ENCODE measurements at regions not wholly inside any gene's neighbourhood (a gene's known extent, or its start where the extent isn't known, plus 50 kb on each side); places are given as distances from the start of the nearest gene placed in this dataset.

GRCh38 chrX:28408017-28408723 lies 179.1 kb upstream of the IL1RAPL1 start:
- Histone ChIP-seq H4K20me1 (ENCODE audit: insufficient read depth, low read length) (no peaks in the 10 kb centered on the region), H3K36me3 (replicated peaks in 1 of 2; ENCODE audit: control insufficient read depth in 1 of 2, insufficient read depth in 2 of 2, low read length in 2 of 2) (no peaks in the 10 kb centered on the region), H3K9me3 (ENCODE audit: low read length) (peaks cover 16% of the 10 kb centered on the region), H3K27ac (ENCODE audit: extremely low read length, insufficient read depth, low read length) (no peak overlapping the region), H3K4me3 (replicated peaks in 1 of 3; ENCODE audit: insufficient read depth in 1 of 3, low read depth in 2 of 3, low read length in 3 of 3) (no peak overlapping the region), H3K9ac (ENCODE audit: insufficient read depth, low read depth, low read length) (no peak overlapping the region), H3K27me3 (ENCODE audit: control insufficient read depth in 1 of 2, insufficient read depth in 2 of 2, low read length in 2 of 2) (no peaks in the 10 kb centered on the region), H2AFZ (ENCODE audit: low read length) (no peak overlapping the region), H3K4me2 (ENCODE audit: low read depth, low read length) (no peak overlapping the region), H3K4me1 (ENCODE audit: insufficient read depth, low read length) (no peaks in the 10 kb centered on the region), H3K79me2 (ENCODE audit: insufficient read depth, low read length) (no peaks in the 10 kb centered on the region)
- no peak for TF ChIP-seq ZNF703 (CRISPR knock-in tag; IDR thresholded peaks at IDR 0.05; ENCODE audit: borderline replicate concordance)
- no peak for TF ChIP-seq ZNF678 (CRISPR knock-in tag; IDR thresholded peaks at IDR 0.05)
- TF ChIP-seq IRF9 (CRISPR knock-in tag; IDR thresholded peaks at IDR 0.05; ENCODE audit: borderline replicate concordance) = no peak
- intact Hi-C loops (cut with micrococcal nuclease; ENCODE audit: unreplicated experiment) = no loop called here
- FAIRE-seq (no peak), ATAC-seq (no peak), DNase-seq (ENCODE audit: low spot score) (no peak)
- in situ Hi-C loops (cut with HindIII; ENCODE audit: extremely low pct_ligation_motif_present, low pct_unique_long_range_greater_than_20kb) = no loop called here
- ChIA-PET POLR2A (no interaction called here), CTCF (ENCODE audit: low intra/inter-chr PET ratio, low total read pairs) (no interaction called here)
- BruUV-seq (replicated peaks) = no TSS peak

DNA sequence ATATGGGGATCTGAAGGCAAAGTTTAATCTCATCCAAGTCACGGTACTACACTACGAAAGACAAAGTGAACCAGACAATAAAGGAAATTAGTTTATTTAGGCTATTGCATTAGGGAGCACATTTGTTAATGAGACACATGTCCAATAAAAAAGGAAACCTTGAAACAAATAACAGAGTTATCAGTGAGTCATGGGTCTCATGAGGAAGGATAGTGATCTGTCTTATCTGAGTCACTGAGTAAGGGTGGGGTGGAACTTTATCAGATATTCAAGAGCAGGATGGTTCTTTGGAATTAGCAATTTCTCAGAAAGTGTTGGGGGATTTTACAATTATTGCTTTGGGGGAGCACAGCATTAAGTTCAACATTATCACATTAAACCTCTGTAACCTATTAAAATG lies 188.9 kb upstream of the IL1RAPL1 start:
- no TSS peak for BruUV-seq (replicated peaks)
- Histone ChIP-seq H3K4me1 (ENCODE audit: insufficient read depth, low read length) (no peaks in the 10 kb centered on the region), H3K27me3 (ENCODE audit: control insufficient read depth in 1 of 2, insufficient read depth in 2 of 2, low read length in 2 of 2) (no peaks in the 10 kb centered on the region), H3K79me2 (ENCODE audit: insufficient read depth, low read length) (no peaks in the 10 kb centered on the region), H3K4me3 (replicated peaks in 1 of 3; ENCODE audit: insufficient read depth in 1 of 3, low read depth in 2 of 3, low read length in 3 of 3) (no peak overlapping the region), H3K27ac (ENCODE audit: extremely low read length, insufficient read depth, low read length) (no peak overlapping the region), H3K4me2 (ENCODE audit: low read depth, low read length) (no peak overlapping the region), H3K36me3 (replicated peaks in 1 of 2; ENCODE audit: control insufficient read depth in 1 of 2, insufficient read depth in 2 of 2, low read length in 2 of 2) (no peaks in the 10 kb centered on the region), H2AFZ (ENCODE audit: low read length) (no peak overlapping the region), H3K9me3 (ENCODE audit: low read length) (no peaks in the 10 kb centered on the region; the same call in 1 of the 2 replicates), H3K9ac (ENCODE audit: insufficient read depth, low read depth, low read length) (no peak overlapping the region), H4K20me1 (ENCODE audit: insufficient read depth, low read length) (no peaks in the 10 kb centered on the region)
- CTCF ChIA-PET (ENCODE audit: low intra/inter-chr PET ratio, low total read pairs) = no interaction called here
- FAIRE-seq (no peak), ATAC-seq (no peak), DNase-seq (ENCODE audit: low spot score) (no peak)
- in situ Hi-C loops (cut with HindIII; ENCODE audit: extremely low pct_ligation_motif_present, low pct_unique_long_range_greater_than_20kb) (no loop called here), intact Hi-C loops (cut with micrococcal nuclease; ENCODE audit: unreplicated experiment) (no loop called here)
- POLR2A ChIA-PET = no interaction called here
- WGBS (ENCODE audit: low lambda C conversion rate) = 4% methylated on average over 2 of the region's 2 CpGs
- TF ChIP-seq ETS1 (CRISPR knock-in tag; IDR thresholded peaks at IDR 0.05) = no peak
- TF ChIP-seq MED13 (CRISPR knock-in tag; IDR thresholded peaks at IDR 0.05) = no peak
- TF ChIP-seq, protein P1, sequence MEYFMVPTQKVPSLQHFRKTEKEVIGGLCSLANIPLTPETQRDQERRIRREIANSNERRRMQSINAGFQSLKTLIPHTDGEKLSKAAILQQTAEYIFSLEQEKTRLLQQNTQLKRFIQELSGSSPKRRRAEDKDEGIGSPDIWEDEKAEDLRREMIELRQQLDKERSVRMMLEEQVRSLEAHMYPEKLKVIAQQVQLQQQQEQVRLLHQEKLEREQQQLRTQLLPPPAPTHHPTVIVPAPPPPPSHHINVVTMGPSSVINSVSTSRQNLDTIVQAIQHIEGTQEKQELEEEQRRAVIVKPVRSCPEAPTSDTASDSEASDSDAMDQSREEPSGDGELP (IDR thresholded peaks at IDR 0.05; ENCODE audit: borderline replicate concordance, low read depth) = no peak
- TF ChIP-seq FOXP1 (IDR thresholded peaks at IDR 0.05) = no peak
- TF ChIP-seq FOXP1 (CRISPR knock-in tag; IDR thresholded peaks at IDR 0.05) = no peak
- TF ChIP-seq, protein P2, sequence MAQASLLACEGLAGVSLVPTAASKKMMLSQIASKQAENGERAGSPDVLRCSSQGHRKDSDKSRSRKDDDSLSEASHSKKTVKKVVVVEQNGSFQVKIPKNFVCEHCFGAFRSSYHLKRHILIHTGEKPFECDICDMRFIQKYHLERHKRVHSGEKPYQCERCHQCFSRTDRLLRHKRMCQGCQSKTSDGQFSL (CRISPR knock-in tag; IDR thresholded peaks at IDR 0.05) = no peak
- TF ChIP-seq KMT2B (CRISPR knock-in tag; IDR thresholded peaks at IDR 0.05) = no peak
- TF ChIP-seq FOSL1 (CRISPR knock-in tag; IDR thresholded peaks at IDR 0.05; ENCODE audit: borderline replicate concordance) = no peak
- TF ChIP-seq U2AF2 (IDR thresholded peaks at IDR 0.05; ENCODE audit: low read depth, low read length) = no peak
- no peak for TF ChIP-seq ZNF331 (CRISPR knock-in tag; IDR thresholded peaks at IDR 0.05)
- TF ChIP-seq ZNF24 (IDR thresholded peaks at IDR 0.05) = no peak
- TF ChIP-seq KLF9 (CRISPR knock-in tag; IDR thresholded peaks at IDR 0.05; ENCODE audit: low read depth) = no peak
- TF ChIP-seq TEF (CRISPR knock-in tag; IDR thresholded peaks at IDR 0.05) = no peak
- TF ChIP-seq ZSCAN12 (CRISPR knock-in tag; IDR thresholded peaks at IDR 0.05) = no peak
